ENCODE measurements at regions not wholly inside any gene's neighbourhood (a gene's known extent, or its start where the extent isn't known, plus 50 kb on each side); places are given as distances from the start of the nearest gene placed in this dataset.

DNA sequence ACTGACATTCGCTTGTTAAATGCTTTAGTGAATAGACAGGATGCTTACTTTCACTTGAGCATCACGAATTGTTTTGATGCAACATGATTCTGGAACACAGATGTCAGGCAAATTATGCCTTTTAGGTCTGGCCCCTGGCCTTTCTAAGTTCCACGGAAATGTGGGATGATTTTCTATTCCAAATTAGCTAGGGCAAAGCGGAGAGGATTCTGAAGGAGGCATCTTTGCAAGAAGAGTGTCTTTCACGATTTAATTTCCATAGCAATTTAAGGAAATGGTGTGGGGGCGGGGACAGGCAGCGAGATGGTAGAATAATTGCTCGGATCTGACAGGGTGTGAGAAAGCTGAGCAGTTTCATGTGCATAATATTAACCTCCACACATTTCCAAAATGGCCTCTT, 238.5 kb upstream of the KCNMB2 start:
- no peaks in the 10 kb centered on the region for H3K4me1 ChIP-seq (ENCODE audit: control insufficient read depth in 1 of 2, insufficient read depth in 1 of 2, low read depth in 1 of 2, low read length in 1 of 2)
- TF ChIP-seq, protein P1, sequence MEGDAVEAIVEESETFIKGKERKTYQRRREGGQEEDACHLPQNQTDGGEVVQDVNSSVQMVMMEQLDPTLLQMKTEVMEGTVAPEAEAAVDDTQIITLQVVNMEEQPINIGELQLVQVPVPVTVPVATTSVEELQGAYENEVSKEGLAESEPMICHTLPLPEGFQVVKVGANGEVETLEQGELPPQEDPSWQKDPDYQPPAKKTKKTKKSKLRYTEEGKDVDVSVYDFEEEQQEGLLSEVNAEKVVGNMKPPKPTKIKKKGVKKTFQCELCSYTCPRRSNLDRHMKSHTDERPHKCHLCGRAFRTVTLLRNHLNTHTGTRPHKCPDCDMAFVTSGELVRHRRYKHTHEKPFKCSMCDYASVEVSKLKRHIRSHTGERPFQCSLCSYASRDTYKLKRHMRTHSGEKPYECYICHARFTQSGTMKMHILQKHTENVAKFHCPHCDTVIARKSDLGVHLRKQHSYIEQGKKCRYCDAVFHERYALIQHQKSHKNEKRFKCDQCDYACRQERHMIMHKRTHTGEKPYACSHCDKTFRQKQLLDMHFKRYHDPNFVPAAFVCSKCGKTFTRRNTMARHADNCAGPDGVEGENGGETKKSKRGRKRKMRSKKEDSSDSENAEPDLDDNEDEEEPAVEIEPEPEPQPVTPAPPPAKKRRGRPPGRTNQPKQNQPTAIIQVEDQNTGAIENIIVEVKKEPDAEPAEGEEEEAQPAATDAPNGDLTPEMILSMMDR (IDR thresholded peaks at IDR 0.05): no peak
- H3K27ac ChIP-seq: no peak overlapping the region
- no peaks in the 10 kb centered on the region for H3K27me3 ChIP-seq
- no peaks in the 10 kb centered on the region for H3K36me3 ChIP-seq
- H3K4me3 ChIP-seq (ENCODE audit: low read depth in 1 of 2, low read length in 1 of 2): no peak overlapping the region
- H3K9me3 ChIP-seq: no peaks in the 10 kb centered on the region

DNA sequence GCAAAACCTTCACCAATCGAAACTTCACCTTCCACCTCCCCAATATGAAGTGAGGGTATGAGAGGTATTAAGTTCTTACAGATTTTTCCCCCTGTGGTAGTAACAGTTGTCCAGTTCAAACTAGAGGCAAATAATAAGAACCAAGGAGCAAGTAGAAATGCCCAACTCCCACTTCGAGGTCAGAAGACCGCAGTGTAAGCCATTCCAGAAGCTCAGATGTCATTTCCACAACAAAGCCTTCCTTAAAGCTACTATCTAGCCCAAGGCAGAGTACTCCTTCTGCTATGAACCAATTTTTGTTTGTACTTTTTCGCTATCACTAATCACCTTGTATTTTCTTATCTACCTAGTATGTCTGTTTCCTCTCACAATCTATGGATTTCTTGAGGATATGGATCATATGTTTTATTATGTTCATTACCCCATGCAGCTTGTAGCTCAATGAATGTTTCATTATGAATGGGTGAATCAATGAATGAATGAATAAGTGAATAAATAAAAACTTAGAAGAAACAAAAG, 235.7 kb upstream of the KCNMB2 start:
- no peak overlapping the region for H3K4me3 ChIP-seq (ENCODE audit: low read depth in 1 of 2, low read length in 1 of 2)
- no peaks in the 10 kb centered on the region for H3K27me3 ChIP-seq
- no peaks in the 10 kb centered on the region for H3K36me3 ChIP-seq
- H3K9me3 ChIP-seq: no peaks in the 10 kb centered on the region
- H3K27ac ChIP-seq: no peak overlapping the region
- no peaks in the 10 kb centered on the region for H3K4me1 ChIP-seq (ENCODE audit: control insufficient read depth in 1 of 2, insufficient read depth in 1 of 2, low read depth in 1 of 2, low read length in 1 of 2)
- TF ChIP-seq, protein P1 (IDR thresholded peaks at IDR 0.05): no peak

DNA sequence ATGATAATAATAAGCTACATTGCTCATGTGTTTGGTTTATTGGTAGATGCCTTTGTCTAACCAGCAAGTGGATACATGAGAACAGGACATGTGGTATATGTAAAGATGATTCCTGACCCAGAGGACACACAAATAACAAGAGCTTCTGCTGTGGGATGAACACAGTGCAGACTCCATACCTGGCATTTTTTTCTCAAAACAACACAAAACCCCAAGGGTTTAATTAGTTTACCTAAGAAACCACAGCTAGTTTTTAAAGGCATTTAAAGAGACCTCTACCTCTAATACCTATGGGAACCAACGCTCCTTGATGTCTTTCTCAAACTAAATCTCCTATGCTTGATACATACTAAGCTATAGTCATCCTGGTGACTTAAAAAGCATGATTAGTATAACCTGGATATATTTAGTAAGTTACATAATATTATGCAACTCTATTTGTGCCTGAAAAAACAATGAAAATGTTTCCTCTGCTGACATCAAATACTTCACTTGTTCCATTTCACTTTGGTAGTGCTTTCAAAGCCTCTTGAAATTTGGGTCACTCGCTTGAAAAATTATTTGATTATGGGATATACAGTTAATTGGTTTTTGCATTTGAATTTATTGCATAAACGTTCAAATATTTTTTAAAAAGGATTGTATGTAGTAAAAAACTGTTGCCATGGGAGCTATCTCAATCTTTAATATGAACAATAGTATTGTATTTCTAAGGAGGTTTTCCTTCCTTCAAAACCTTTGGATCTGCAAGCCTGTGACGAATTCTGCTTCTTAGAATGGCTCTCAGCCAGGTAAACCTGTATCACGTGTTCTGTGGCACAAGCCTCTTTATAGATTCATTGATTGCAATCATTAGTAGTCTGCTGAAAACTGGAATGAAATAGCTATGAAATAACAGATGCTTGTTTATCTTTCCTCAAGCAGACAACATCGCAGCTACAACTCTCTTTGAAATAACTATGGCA, 233.0 kb upstream of the KCNMB2 start:
- TF ChIP-seq, protein P1 (IDR thresholded peaks at IDR 0.05): no peak
- Histone ChIP-seq H3K36me3 (no peaks in the 10 kb centered on the region), H3K4me1 (ENCODE audit: control insufficient read depth in 1 of 2, insufficient read depth in 1 of 2, low read depth in 1 of 2, low read length in 1 of 2) (no peaks in the 10 kb centered on the region), H3K27me3 (no peaks in the 10 kb centered on the region), H3K9me3 (no peaks in the 10 kb centered on the region), H3K4me3 (ENCODE audit: low read depth in 1 of 2, low read length in 1 of 2) (no peak overlapping the region), H3K27ac (no peak overlapping the region)

DNA sequence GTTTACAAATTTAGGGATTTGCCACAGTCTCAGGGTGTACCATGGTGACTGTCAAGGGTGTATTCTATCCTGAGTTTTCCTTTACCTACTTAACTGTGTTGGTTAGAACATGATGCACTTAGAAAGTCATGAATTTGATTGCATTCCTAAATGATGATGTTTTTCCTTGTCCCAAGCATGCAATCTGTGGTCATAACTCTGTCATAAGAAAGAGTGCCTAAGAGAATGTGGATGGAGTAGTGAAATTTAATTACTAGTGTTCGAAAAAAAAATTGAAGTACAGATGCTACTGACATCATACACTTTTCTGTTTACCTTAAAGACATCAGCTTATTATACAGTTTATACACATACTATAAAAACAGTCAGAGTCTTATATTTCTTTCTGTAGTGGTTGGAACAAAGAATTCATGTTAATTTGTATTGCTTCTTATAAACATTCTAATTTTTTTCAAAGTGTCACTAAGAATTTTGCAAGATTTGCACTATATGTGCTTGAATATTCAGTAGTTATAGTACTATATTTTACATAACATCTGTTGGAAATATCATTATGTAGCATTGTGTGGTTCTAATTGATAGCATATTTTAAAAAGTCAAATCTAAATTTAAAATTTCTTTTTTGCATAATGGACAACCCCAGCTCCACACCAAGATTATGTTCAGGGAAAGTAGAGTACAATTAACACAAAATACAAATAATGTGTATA, 231.3 kb upstream of the KCNMB2 start:
- no peaks in the 10 kb centered on the region for H3K27me3 ChIP-seq
- no peak overlapping the region for H3K27ac ChIP-seq
- TF ChIP-seq, protein P1 (IDR thresholded peaks at IDR 0.05): no peak

DNA sequence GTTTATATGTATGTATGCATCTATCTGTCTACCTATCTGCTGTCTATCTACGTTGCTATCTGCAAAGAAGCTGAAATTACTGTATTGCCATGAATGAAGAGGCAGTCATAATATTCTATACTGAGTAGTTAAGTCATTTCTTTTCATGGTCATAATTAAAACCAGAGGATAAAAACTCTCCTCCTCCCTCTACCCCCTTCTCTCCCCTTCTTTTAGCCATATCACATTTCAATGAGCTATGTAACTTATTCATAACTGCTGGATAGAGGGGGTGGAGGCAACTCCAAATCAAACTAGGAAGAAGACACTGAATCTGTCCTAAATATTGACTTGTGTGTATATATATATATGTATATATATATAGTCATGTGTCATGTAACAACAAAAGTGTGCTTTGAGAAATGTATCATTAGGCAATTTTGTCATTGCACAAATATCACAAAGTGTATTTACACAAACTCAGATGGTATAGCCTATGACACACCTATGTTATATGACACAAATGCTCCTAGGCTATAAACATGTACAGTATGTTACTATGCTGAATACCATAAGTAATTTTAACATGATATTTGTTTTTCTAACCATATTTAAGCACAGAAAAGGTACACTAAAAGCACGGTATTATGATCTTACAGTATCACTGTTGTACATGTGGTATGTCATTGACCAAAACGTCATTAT, 229.7 kb upstream of the KCNMB2 start:
- Histone ChIP-seq H3K4me3 (ENCODE audit: low read depth in 1 of 2, low read length in 1 of 2) (no peak overlapping the region), H3K9me3 (no peaks in the 10 kb centered on the region)
- TF ChIP-seq, protein P1 (IDR thresholded peaks at IDR 0.05): no peak

More for the DNA sequence above, 231.3 kb upstream of the KCNMB2 start:
- Histone ChIP-seq H3K4me1 (ENCODE audit: control insufficient read depth in 1 of 2, insufficient read depth in 1 of 2, low read depth in 1 of 2, low read length in 1 of 2) (no peaks in the 10 kb centered on the region), H3K36me3 (no peaks in the 10 kb centered on the region), H3K4me3 (ENCODE audit: low read depth in 1 of 2, low read length in 1 of 2) (no peak overlapping the region), H3K9me3 (no peaks in the 10 kb centered on the region)

More for the DNA sequence above, 229.7 kb upstream of the KCNMB2 start:
- Histone ChIP-seq H3K27ac (no peak overlapping the region), H3K4me1 (ENCODE audit: control insufficient read depth in 1 of 2, insufficient read depth in 1 of 2, low read depth in 1 of 2, low read length in 1 of 2) (no peaks in the 10 kb centered on the region), H3K36me3 (no peaks in the 10 kb centered on the region), H3K27me3 (no peaks in the 10 kb centered on the region)
